NT2/D1 (cell line): ENCODE measurements at regions not wholly inside any gene's neighbourhood (a gene's known extent, or its start where the extent isn't known, plus 50 kb on each side); places are given as distances from the start of the nearest gene placed in this dataset.

ENCODE experiments used
- SUZ12 ChIP-seq: IDR thresholded peaks from 2 replicates; pipeline ENCODE4 v1.6.1; 2011; ENCODE audit not compliant: insufficient read length, insufficient read depth; ENCODE audit errors: extremely low read depth
- ZNF274 ChIP-seq: IDR thresholded peaks from 2 replicates; pipeline ENCODE4 v1.6.1; 2011; ENCODE audit warnings: mild to moderate bottlenecking, low read depth, low read length

GRCh38 chr5:167965710-167966109 lies 325.7 kb upstream of the WWC1 start:
- no peak for TF ChIP-seq SUZ12
- TF ChIP-seq ZNF274 = no peak
